ENCODE measurements at regions not wholly inside any gene's neighbourhood (a gene's known extent, or its start where the extent isn't known, plus 50 kb on each side); places are given as distances from the start of the nearest gene placed in this dataset.
"Not testable (repeated sequence)": the region's sequence is repeated elsewhere in the genome, so short reads cannot be mapped to it uniquely, and the experiment has no call there.

GRCh38 chr10:120186506-120186905 lies 270.5 kb upstream of the PLPP4 start:
- Histone ChIP-seq H3K36me3 (no peaks in the 10 kb centered on the region), H3K27me3 (no peaks in the 10 kb centered on the region), H3K4me1 (no peaks in the 10 kb centered on the region), H3K4me3 (no peak overlapping the region), H3K27ac (no peak overlapping the region), H3K9me3 (no peaks in the 10 kb centered on the region)
- intact Hi-C loops (cut with DNase I; ENCODE audit: low total_unique reads), result no loop called here
- DNase-seq, result no peak
- TF ChIP-seq CTCF (IDR thresholded peaks at IDR 0.05), result no peak

- H3K9me3 ChIP-seq, result not testable (repeated sequence)
These were observed 269.9 kb upstream of the PLPP4 start for GRCh38 chr10:120187168-120187567.

GRCh38 chr10:120188950-120189349 lies 268.1 kb upstream of the PLPP4 start:
- no peaks in the 10 kb centered on the region for H3K4me1 ChIP-seq
- no peak overlapping the region for H3K27ac ChIP-seq
- no peak for DNase-seq
- no peaks in the 10 kb centered on the region for H3K36me3 ChIP-seq
- no peaks in the 10 kb centered on the region for H3K27me3 ChIP-seq
- intact Hi-C loops (cut with DNase I; ENCODE audit: low total_unique reads), result no loop called here
- no peak for TF ChIP-seq CTCF (IDR thresholded peaks at IDR 0.05)
- no peaks in the 10 kb centered on the region for H3K9me3 ChIP-seq
- no peak overlapping the region for H3K4me3 ChIP-seq

More at GRCh38 chr10:120187168-120187567, 269.9 kb upstream of the PLPP4 start:
- intact Hi-C loops (cut with DNase I; ENCODE audit: low total_unique reads); H3K4me1 ChIP-seq; DNase-seq; H3K27me3 ChIP-seq; H3K36me3 ChIP-seq; H3K4me3 ChIP-seq; H3K27ac ChIP-seq: not testable (repeated sequence)

- Histone ChIP-seq H3K27ac (no peak overlapping the region), H3K4me1 (no peaks in the 10 kb centered on the region), H3K27me3 (no peaks in the 10 kb centered on the region), H3K4me3 (no peak overlapping the region), H3K36me3 (no peaks in the 10 kb centered on the region), H3K9me3 (no peaks in the 10 kb centered on the region)
- DNase-seq, result no peak
- no peak for TF ChIP-seq CTCF (IDR thresholded peaks at IDR 0.05)
- intact Hi-C loops (cut with DNase I; ENCODE audit: low total_unique reads), result no loop called here
These were observed 260.9 kb upstream of the PLPP4 start for GRCh38 chr10:120195984-120196712.

GRCh38 chr10:120204877-120205276 lies 252.2 kb upstream of the PLPP4 start:
- Histone ChIP-seq H3K4me1 (no peaks in the 10 kb centered on the region), H3K9me3 (no peaks in the 10 kb centered on the region), H3K27ac (no peak overlapping the region), H3K27me3 (no peaks in the 10 kb centered on the region), H3K36me3 (no peaks in the 10 kb centered on the region), H3K4me3 (no peak overlapping the region)
- intact Hi-C loops (cut with DNase I; ENCODE audit: low total_unique reads), result no loop called here
- DNase-seq, result no peak
- no peak for TF ChIP-seq CTCF (IDR thresholded peaks at IDR 0.05)

- H3K4me3 ChIP-seq, result no peak overlapping the region
- intact Hi-C loops (cut with DNase I; ENCODE audit: low total_unique reads), result no loop called here
- DNase-seq, result no peak
- H3K9me3 ChIP-seq, result no peaks in the 10 kb centered on the region
- no peaks in the 10 kb centered on the region for H3K36me3 ChIP-seq
- H3K27me3 ChIP-seq, result no peaks in the 10 kb centered on the region
- no peak overlapping the region for H3K27ac ChIP-seq
- H3K4me1 ChIP-seq, result no peaks in the 10 kb centered on the region
- TF ChIP-seq CTCF (IDR thresholded peaks at IDR 0.05), result no peak
These were observed 251.5 kb upstream of the PLPP4 start for GRCh38 chr10:120205368-120206018.

Measured in tibial artery (tissue), 4 donors.